ENCODE measurements at regions not wholly inside any gene's neighbourhood (a gene's known extent, or its start where the extent isn't known, plus 50 kb on each side); places are given as distances from the start of the nearest gene placed in this dataset.

DNA sequence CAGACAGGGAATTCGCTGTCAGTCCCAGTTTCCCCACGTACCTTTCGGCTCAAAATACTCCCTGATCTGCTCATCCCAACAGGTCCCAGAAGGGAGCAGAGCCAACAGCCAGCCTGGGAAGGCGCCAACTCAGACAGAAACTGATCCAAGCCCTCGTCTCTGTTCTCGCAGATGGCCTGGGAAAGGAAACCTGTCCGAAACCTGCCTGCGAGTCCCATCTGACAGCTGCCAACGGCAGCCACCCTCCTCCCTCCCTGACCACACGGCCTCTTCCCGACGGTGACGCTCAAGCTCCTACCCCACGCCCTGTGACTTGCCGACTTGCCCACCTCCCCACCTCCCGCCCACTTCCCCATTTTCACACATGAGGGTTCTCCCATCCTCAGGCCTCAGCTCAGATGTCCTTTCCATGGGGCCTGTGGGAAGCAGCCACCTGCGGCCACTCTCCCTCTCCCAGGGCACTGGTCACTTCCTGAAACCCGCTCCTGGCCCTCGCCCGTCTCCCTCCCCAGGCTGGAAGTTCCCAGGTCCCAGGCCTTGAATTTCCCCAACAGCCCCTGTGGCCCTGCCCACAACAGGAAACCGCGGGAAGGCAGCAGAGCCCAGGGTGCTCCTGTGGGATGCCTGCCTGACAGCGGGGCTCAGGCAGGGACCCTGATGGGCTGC, 60.9 kb upstream of the FBRSL1 start:
- 20 to 26% methylated on average over 23 of the region's 23 CpGs for whole genome bisulfite sequencing, 2 donors
- no peak overlapping the region for H3K4me3 ChIP-seq
- H3K4me1 ChIP-seq, result peaks cover 0 to 19% (median 14%) of the 10 kb centered on the region in 4 donors
- TF ChIP-seq EP300 (IDR thresholded peaks at IDR 0.05), result no peak
- TF ChIP-seq, protein P1, sequence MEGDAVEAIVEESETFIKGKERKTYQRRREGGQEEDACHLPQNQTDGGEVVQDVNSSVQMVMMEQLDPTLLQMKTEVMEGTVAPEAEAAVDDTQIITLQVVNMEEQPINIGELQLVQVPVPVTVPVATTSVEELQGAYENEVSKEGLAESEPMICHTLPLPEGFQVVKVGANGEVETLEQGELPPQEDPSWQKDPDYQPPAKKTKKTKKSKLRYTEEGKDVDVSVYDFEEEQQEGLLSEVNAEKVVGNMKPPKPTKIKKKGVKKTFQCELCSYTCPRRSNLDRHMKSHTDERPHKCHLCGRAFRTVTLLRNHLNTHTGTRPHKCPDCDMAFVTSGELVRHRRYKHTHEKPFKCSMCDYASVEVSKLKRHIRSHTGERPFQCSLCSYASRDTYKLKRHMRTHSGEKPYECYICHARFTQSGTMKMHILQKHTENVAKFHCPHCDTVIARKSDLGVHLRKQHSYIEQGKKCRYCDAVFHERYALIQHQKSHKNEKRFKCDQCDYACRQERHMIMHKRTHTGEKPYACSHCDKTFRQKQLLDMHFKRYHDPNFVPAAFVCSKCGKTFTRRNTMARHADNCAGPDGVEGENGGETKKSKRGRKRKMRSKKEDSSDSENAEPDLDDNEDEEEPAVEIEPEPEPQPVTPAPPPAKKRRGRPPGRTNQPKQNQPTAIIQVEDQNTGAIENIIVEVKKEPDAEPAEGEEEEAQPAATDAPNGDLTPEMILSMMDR (IDR thresholded peaks at IDR 0.05), result no peak
- no peak for TF ChIP-seq POLR2A (IDR thresholded peaks at IDR 0.05)
- no peak for TF ChIP-seq POLR2AphosphoS5 (IDR thresholded peaks at IDR 0.05)
- no peaks in the 10 kb centered on the region for H3K9me3 ChIP-seq
- H3K36me3 ChIP-seq, result no peaks in the 10 kb centered on the region
- DNase-seq, result no peak
- no peak overlapping the region for H3K27ac ChIP-seq
- intact Hi-C loops (cut with DNase I), result no loop called here
- H3K27me3 ChIP-seq, result peaks cover 0 to 83% (median 67%) of the 10 kb centered on the region in 3 donors

DNA sequence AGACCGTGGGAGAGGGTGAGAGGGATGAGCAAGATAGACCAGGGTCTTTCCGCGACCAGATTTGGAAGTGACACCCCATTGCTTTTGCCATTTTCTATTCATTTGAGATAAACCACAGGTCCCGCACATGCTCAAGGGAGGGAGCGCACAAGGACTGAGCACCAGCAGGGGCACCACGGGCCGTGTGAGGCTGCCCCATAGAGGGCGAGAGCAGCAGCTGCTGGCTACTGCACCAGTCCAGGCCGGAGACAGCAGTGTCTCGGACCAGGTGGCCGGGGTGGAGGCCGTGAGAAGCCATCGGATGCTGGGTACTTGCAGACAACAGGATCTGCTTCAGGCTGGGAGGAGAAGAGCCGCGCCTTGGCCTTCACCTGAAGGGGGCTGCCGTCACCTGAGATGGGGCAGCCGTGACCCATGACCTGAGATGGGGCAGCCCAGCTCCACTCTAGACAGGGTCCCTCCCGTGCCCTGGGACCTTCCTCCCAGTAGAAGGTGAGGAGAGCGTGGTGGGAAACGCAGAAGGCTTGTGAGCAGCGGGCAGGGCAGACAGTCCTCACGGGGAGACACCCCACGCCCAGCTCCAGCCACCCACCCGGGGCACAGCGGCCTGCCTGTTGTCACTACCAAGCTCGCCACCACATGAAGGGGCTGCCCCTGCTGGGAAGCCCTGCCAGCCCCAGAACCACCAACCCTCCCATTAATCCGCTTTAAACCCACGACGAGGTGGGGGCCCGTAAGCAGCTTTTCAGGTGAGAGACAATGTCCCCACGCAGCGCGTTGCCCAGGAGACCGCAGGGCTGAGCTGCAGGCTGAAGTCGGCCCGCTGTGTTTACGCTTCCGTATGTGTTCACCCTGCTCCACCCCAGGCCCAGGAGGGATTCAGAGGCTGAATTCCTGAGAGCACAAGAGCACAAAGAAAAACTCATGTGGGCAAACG, 61.7 kb upstream of the FBRSL1 start:
- TF ChIP-seq POLR2AphosphoS5 (IDR thresholded peaks at IDR 0.05), result no peak
- TF ChIP-seq EP300 (IDR thresholded peaks at IDR 0.05), result no peak
- 62 to 70% methylated on average over 39 of the region's 39 CpGs for WGBS, 2 donors
- H3K36me3 ChIP-seq, result no peaks in the 10 kb centered on the region
- H3K4me3 ChIP-seq, result no peak overlapping the region
- intact Hi-C loops (cut with DNase I), result no loop called here
- H3K27ac ChIP-seq, result no peak overlapping the region
- H3K9me3 ChIP-seq, result no peaks in the 10 kb centered on the region
- DNase-seq, result no peak
- H3K4me1 ChIP-seq, result peaks cover 0 to 19% (median 14%) of the 10 kb centered on the region in 4 donors
- H3K27me3 ChIP-seq, result peaks cover 0 to 86% (median 63%) of the 10 kb centered on the region in 3 donors

- TF ChIP-seq, protein P1 (IDR thresholded peaks at IDR 0.05), result no peak
- no peak for TF ChIP-seq EP300 (IDR thresholded peaks at IDR 0.05)
- TF ChIP-seq POLR2AphosphoS5 (IDR thresholded peaks at IDR 0.05), result no peak
- no peak for TF ChIP-seq POLR2A (IDR thresholded peaks at IDR 0.05)
- 22 to 57% methylated on average over 20 of the region's 20 CpGs for WGBS, 2 donors
Measured at GRCh38 chr12:132427174-132427768, 62.7 kb upstream of the FBRSL1 start.

DNA sequence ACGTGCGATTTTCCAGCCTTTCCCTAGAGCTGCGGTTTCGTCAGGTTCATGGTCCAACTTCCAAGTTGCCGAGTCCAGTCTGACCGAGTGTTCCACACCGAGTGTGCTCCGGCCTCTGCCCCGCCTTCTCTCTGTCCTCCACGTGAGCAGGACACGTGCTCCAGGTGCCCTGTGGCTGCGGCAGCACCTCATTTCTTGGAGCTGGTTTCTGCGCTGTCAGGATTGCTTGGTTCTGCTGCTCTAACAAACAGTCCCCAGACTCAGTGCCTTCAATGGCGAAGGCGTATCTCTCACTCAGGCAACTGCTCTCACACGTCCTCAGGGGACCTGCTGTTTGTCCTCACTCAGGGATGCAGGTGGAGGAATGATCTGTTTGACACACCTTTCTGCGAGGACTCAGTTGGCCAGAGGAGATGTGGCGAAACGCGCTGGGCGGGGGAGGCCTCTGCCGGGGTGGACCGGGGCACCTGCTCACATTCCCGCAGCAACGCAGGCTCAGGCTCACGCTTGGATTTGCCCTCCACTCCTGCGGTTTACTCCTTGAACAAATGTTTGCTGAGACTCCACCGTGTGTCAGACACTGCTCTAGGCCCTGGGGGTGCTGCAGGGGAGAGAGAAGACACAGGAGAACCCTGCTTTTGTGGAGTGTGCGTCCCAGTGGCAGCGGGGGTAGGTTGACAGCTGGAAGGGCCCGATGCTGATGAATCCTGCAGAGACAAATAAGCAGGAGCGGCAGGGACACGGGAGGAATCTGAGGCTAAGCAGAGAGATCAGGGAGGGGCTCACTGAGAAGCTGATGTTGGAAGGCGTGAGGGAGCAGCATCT, 63.4 kb upstream of the FBRSL1 start:
- no peak overlapping the region for H3K27ac ChIP-seq
- no peaks in the 10 kb centered on the region for H3K36me3 ChIP-seq
- H3K27me3 ChIP-seq, result peaks cover 0 to 87% (median 63%) of the 10 kb centered on the region in 3 donors
- WGBS, 2 donors, result 42 to 78% methylated on average over 34 of the region's 34 CpGs
- H3K4me1 ChIP-seq, result peaks cover 0 to 19% (median 14%) of the 10 kb centered on the region in 4 donors
- H3K4me3 ChIP-seq, result no peak overlapping the region
- TF ChIP-seq POLR2A (IDR thresholded peaks at IDR 0.05), result no peak
- TF ChIP-seq POLR2AphosphoS5 (IDR thresholded peaks at IDR 0.05), result no peak
- TF ChIP-seq EP300 (IDR thresholded peaks at IDR 0.05), result no peak
- TF ChIP-seq, protein P1 (IDR thresholded peaks at IDR 0.05), result no peak
- DNase-seq, result no peak
- no peaks in the 10 kb centered on the region for H3K9me3 ChIP-seq
- intact Hi-C loops (cut with DNase I), result no loop called here

More at GRCh38 chr12:132427174-132427768, 62.7 kb upstream of the FBRSL1 start:
- Histone ChIP-seq H3K27me3 (peaks cover 0 to 85% (median 64%) of the 10 kb centered on the region in 3 donors), H3K4me1 (peaks cover 0 to 19% (median 14%) of the 10 kb centered on the region in 4 donors), H3K27ac (no peak overlapping the region), H3K9me3 (no peaks in the 10 kb centered on the region), H3K36me3 (no peaks in the 10 kb centered on the region), H3K4me3 (no peak overlapping the region)
- no peak for DNase-seq
- intact Hi-C loops (cut with DNase I), result no loop called here
